ENCODE measurements at regions not wholly inside any gene's neighbourhood (a gene's known extent, or its start where the extent isn't known, plus 50 kb on each side); places are given as distances from the start of the nearest gene placed in this dataset.

DNA sequence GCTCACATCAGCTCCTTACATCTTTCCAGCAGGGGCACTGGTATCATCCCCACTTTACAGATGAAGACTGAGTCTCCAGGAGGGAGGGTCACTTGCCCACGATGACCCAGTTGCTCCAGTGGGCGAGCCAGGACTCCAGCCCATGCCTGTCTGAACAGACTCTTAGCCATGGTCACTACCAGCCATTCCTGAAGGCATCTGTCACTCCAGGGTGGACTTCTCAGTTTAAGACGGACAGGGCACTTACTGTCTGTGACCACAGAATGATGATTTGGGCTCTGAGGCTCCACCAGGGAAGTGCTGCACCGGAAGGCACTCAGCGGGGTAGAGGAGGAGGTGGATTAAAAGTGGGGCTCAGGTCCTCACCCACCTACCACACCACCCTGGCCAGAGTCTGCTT is 104.0 kb upstream of the SLC6A6 start:
- Histone ChIP-seq H3K9me3 (ENCODE audit: control insufficient read depth in 2 of 2, insufficient read depth in 1 of 2, low read depth in 1 of 2, low read length in 1 of 2) (no peaks in the 10 kb centered on the region), H3K27me3 (ENCODE audit: control insufficient read depth in 1 of 2, insufficient read depth in 2 of 2, low read length in 2 of 2) (no peaks in the 10 kb centered on the region), H3K27ac (ENCODE audit: low read depth in 2 of 2, low read length in 1 of 2) (peak overlapping the region in 1 of 2 donors; percentile 37), H3K4me1 (ENCODE audit: control insufficient read depth in 2 of 2, insufficient read depth in 2 of 2, low read length in 1 of 2) (peaks cover 2 to 3% of the 10 kb centered on the region in 2 donors), H3K4me3 (ENCODE audit: low read depth in 1 of 2, low read length in 2 of 2) (no peak overlapping the region), H3K36me3 (ENCODE audit: control insufficient read depth in 2 of 2, insufficient read depth in 2 of 2, low read length in 1 of 2) (no peaks in the 10 kb centered on the region)
- WGBS, 2 donors: 81 to 83% methylated on average over 5 of the region's 5 CpGs

DNA sequence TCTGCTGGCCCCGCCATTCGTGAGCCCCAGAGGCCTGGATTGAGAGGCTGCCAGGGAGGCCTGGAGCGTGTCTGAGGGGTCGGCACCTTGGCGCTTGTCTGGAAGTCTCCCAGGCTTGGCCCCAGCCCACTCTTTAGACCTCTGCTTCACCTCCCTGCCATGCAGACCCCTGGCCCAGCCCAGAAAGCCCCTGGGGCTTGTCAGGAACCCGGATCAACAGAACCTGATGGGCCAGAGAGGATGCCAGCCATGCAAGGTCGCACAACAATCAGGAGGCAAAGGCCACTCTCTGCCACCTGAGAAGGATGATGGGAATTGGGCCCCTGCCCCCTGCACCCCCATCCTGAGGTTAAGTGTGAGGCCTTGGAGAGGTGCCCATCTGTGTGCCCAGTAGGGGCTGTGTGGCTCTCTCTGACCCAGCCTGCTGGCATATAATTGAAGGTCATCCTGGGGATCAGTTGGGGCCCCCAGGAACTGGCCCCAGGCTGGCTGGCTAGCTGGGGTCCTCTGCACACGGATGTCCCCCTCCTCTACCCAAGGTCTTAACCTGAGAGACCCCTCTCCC is 103.3 kb upstream of the SLC6A6 start:
- no peaks in the 10 kb centered on the region for H3K9me3 ChIP-seq (ENCODE audit: control insufficient read depth in 2 of 2, insufficient read depth in 1 of 2, low read depth in 1 of 2, low read length in 1 of 2)
- no peaks in the 10 kb centered on the region for H3K27me3 ChIP-seq (ENCODE audit: control insufficient read depth in 1 of 2, insufficient read depth in 2 of 2, low read length in 2 of 2)
- H3K4me3 ChIP-seq (ENCODE audit: low read depth in 1 of 2, low read length in 2 of 2): no peak overlapping the region
- H3K4me1 ChIP-seq (ENCODE audit: control insufficient read depth in 2 of 2, insufficient read depth in 2 of 2, low read length in 1 of 2): peaks cover 2 to 7% of the 10 kb centered on the region in 2 donors
- 82 to 90% methylated on average over 8 of the region's 8 CpGs for WGBS, 2 donors
- no peaks in the 10 kb centered on the region for H3K36me3 ChIP-seq (ENCODE audit: control insufficient read depth in 2 of 2, insufficient read depth in 2 of 2, low read length in 1 of 2)
- H3K27ac ChIP-seq (ENCODE audit: low read depth in 2 of 2, low read length in 1 of 2): no peak overlapping the region

DNA sequence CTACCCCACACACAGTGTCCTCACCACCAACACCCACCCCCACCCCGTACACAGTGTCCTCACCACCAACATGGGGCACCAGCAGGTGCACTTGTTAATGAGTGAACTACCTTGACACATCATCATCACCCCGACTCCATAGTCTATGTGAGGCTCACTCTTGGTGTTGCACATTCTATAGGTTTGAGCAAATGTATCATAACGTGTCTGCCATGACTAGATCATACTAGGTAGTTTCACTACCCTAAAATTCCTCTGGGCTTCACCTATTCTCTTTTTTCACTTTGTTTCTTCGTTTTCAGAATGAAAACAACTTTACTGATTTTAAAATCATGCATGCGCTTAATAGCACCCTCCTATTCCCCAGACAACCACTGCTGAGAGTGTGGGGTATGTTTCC is 102.6 kb upstream of the SLC6A6 start:
- no peak overlapping the region for H3K27ac ChIP-seq (ENCODE audit: low read depth in 2 of 2, low read length in 1 of 2)
- 85 to 87% methylated on average over 5 of the region's 5 CpGs for WGBS, 2 donors
- H3K27me3 ChIP-seq (ENCODE audit: control insufficient read depth in 1 of 2, insufficient read depth in 2 of 2, low read length in 2 of 2): no peaks in the 10 kb centered on the region
- H3K4me1 ChIP-seq (ENCODE audit: control insufficient read depth in 2 of 2, insufficient read depth in 2 of 2, low read length in 1 of 2): peaks cover 2 to 11% of the 10 kb centered on the region in 2 donors
- H3K9me3 ChIP-seq (ENCODE audit: control insufficient read depth in 2 of 2, insufficient read depth in 1 of 2, low read depth in 1 of 2, low read length in 1 of 2): no peaks in the 10 kb centered on the region
- H3K4me3 ChIP-seq (ENCODE audit: low read depth in 1 of 2, low read length in 2 of 2): no peak overlapping the region
- no peaks in the 10 kb centered on the region for H3K36me3 ChIP-seq (ENCODE audit: control insufficient read depth in 2 of 2, insufficient read depth in 2 of 2, low read length in 1 of 2)

DNA sequence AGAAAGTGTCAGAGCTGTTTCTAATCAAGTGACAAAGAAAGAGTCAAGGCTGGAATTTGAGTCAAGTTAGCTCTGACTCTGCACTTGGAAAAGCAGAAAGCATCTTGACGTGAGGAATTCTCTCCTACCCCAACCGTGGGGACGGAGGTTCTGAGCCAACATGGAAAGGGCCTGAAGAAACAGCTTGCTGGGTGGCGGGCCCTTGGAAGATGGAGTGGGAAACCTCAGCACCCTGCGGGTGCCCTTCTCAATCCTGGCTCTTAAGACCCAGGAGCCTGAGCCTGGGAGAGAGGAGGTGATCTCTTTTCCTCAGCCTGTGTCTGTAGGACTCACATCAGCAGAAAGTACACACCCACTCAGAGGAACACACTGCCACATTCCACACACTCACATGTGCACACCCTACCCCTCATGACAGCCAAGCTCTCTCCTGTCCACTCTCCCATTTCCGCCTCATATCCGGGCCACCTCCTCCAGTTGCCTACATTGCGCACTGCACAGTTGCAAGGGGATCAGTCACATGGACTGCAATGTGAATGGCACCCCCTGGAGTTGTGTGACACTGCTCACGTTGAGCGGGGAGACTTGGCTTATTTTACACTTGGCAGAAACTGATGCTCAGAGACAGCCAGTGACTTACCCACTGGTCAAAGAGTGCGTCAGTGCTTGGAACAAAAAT is 101.5 kb upstream of the SLC6A6 start:
- Histone ChIP-seq H3K36me3 (ENCODE audit: control insufficient read depth in 2 of 2, insufficient read depth in 2 of 2, low read length in 1 of 2) (no peaks in the 10 kb centered on the region), H3K9me3 (ENCODE audit: control insufficient read depth in 2 of 2, insufficient read depth in 1 of 2, low read depth in 1 of 2, low read length in 1 of 2) (no peaks in the 10 kb centered on the region), H3K4me1 (ENCODE audit: control insufficient read depth in 2 of 2, insufficient read depth in 2 of 2, low read length in 1 of 2) (peaks cover 2 to 11% of the 10 kb centered on the region in 2 donors), H3K27me3 (ENCODE audit: control insufficient read depth in 1 of 2, insufficient read depth in 2 of 2, low read length in 2 of 2) (no peaks in the 10 kb centered on the region), H3K27ac (ENCODE audit: low read depth in 2 of 2, low read length in 1 of 2) (no peak overlapping the region), H3K4me3 (ENCODE audit: low read depth in 1 of 2, low read length in 2 of 2) (no peak overlapping the region)
- WGBS, 2 donors: 82 to 86% methylated on average over 11 of the region's 11 CpGs

DNA sequence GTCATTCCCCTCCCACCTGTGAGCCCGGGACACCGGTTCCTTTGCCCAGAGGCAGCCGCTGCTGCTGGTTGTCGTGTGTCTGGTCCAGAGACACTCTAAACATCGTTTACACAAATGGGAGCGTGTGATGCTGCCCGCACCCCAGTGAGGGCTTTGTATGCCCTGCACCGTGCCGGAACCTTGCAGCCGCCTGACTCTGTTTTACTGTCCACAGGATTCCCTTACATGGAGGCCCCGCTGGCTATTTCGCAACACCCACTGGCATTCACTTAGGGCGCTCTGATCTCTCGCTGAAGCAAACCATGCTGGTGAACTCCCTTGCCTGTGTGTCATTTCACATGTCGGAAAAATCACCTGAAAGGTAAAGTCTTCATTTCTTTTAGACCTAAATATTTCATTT is 100.8 kb upstream of the SLC6A6 start:
- 69 to 75% methylated on average over 15 of the region's 15 CpGs for WGBS, 2 donors
- Histone ChIP-seq H3K4me1 (ENCODE audit: control insufficient read depth in 2 of 2, insufficient read depth in 2 of 2, low read length in 1 of 2) (peaks cover 2 to 11% of the 10 kb centered on the region in 2 donors), H3K27me3 (ENCODE audit: control insufficient read depth in 1 of 2, insufficient read depth in 2 of 2, low read length in 2 of 2) (no peaks in the 10 kb centered on the region), H3K9me3 (ENCODE audit: control insufficient read depth in 2 of 2, insufficient read depth in 1 of 2, low read depth in 1 of 2, low read length in 1 of 2) (no peaks in the 10 kb centered on the region), H3K27ac (ENCODE audit: low read depth in 2 of 2, low read length in 1 of 2) (no peak overlapping the region), H3K4me3 (ENCODE audit: low read depth in 1 of 2, low read length in 2 of 2) (no peak overlapping the region), H3K36me3 (ENCODE audit: control insufficient read depth in 2 of 2, insufficient read depth in 2 of 2, low read length in 1 of 2) (no peaks in the 10 kb centered on the region)

- H3K9me3 ChIP-seq (ENCODE audit: control insufficient read depth in 2 of 2, insufficient read depth in 1 of 2, low read depth in 1 of 2, low read length in 1 of 2): no peaks in the 10 kb centered on the region
- no peaks in the 10 kb centered on the region for H3K27me3 ChIP-seq (ENCODE audit: control insufficient read depth in 1 of 2, insufficient read depth in 2 of 2, low read length in 2 of 2)
- peaks cover 2 to 8% of the 10 kb centered on the region in 2 donors for H3K4me1 ChIP-seq (ENCODE audit: control insufficient read depth in 2 of 2, insufficient read depth in 2 of 2, low read length in 1 of 2)
- WGBS, 2 donors: 78% methylated on average over 7 of the region's 7 CpGs
- no peaks in the 10 kb centered on the region for H3K36me3 ChIP-seq (ENCODE audit: control insufficient read depth in 2 of 2, insufficient read depth in 2 of 2, low read length in 1 of 2)
- no peak overlapping the region for H3K27ac ChIP-seq (ENCODE audit: low read depth in 2 of 2, low read length in 1 of 2)
- no peak overlapping the region for H3K4me3 ChIP-seq (ENCODE audit: low read depth in 1 of 2, low read length in 2 of 2)
Observed at GRCh38 chr3:14303336-14304100, 98.9 kb upstream of the SLC6A6 start.

DNA sequence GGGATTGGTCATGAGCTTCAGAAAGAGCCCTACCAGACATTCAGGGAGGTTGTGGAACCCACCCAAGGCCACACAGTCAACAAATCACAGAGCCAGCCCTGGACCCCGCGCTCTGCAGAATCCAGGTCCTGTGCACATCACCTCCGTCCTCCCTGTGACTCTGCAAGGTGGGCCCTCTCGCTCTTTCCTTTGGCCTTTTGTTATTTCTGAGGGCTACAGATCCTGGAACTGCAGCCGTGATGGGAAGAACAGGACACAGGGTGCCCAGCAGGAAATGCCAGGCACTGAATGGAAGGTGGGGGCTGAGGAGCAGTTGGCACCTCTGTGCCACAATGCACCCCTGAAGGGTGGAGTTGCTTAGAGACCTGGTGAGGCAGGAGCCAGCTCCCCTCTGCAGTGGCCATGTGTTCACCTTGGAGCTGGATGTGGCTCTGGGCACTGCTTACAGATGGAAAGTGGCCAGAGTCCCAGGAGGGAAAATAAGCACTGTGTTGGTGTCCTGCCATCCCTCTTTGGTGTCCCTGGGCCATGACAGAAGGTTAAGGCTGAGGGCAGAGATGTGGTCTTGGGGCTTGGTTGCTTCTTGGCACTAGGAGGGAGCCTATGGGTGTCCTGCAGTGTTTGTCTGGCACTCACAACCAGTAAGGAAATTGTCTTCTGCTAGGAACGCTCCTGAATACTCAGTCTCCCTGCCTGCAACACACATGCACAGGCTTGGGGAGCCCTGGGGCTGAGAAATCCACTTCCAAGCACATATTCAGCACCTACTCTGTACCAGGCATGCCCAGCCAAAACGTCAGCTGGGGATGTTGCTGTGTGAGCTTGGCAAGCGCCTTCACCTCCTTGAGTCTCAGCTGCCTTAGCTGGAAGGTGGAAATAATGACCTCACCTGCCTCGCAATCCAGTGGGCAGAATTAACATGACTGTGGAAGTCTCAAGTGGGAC is 98.0 kb upstream of the SLC6A6 start:
- Histone ChIP-seq H3K9me3 (ENCODE audit: control insufficient read depth in 2 of 2, insufficient read depth in 1 of 2, low read depth in 1 of 2, low read length in 1 of 2) (no peaks in the 10 kb centered on the region), H3K36me3 (ENCODE audit: control insufficient read depth in 2 of 2, insufficient read depth in 2 of 2, low read length in 1 of 2) (no peaks in the 10 kb centered on the region), H3K27me3 (ENCODE audit: control insufficient read depth in 1 of 2, insufficient read depth in 2 of 2, low read length in 2 of 2) (peaks cover 0 to under 1% of the 10 kb centered on the region in 2 donors), H3K4me3 (ENCODE audit: low read depth in 1 of 2, low read length in 2 of 2) (no peak overlapping the region), H3K4me1 (ENCODE audit: control insufficient read depth in 2 of 2, insufficient read depth in 2 of 2, low read length in 1 of 2) (peaks cover 2 to 8% of the 10 kb centered on the region in 2 donors), H3K27ac (ENCODE audit: low read depth in 2 of 2, low read length in 1 of 2) (no peak overlapping the region)
- 62 to 69% methylated on average over 9 of the region's 9 CpGs for WGBS, 2 donors

GRCh38 chr3:14305324-14305723 is 97.1 kb upstream of the SLC6A6 start:
- H3K27ac ChIP-seq (ENCODE audit: low read depth in 2 of 2, low read length in 1 of 2): no peak overlapping the region
- H3K36me3 ChIP-seq (ENCODE audit: control insufficient read depth in 2 of 2, insufficient read depth in 2 of 2, low read length in 1 of 2): no peaks in the 10 kb centered on the region
- H3K4me3 ChIP-seq (ENCODE audit: low read depth in 1 of 2, low read length in 2 of 2): no peak overlapping the region
- H3K27me3 ChIP-seq (ENCODE audit: control insufficient read depth in 1 of 2, insufficient read depth in 2 of 2, low read length in 2 of 2): peaks cover 0 to 4% of the 10 kb centered on the region in 2 donors
- peaks cover 2 to 8% of the 10 kb centered on the region in 2 donors for H3K4me1 ChIP-seq (ENCODE audit: control insufficient read depth in 2 of 2, insufficient read depth in 2 of 2, low read length in 1 of 2)
- WGBS, 2 donors: 72 to 77% methylated on average over 8 of the region's 8 CpGs
- no peaks in the 10 kb centered on the region for H3K9me3 ChIP-seq (ENCODE audit: control insufficient read depth in 2 of 2, insufficient read depth in 1 of 2, low read depth in 1 of 2, low read length in 1 of 2)

DNA sequence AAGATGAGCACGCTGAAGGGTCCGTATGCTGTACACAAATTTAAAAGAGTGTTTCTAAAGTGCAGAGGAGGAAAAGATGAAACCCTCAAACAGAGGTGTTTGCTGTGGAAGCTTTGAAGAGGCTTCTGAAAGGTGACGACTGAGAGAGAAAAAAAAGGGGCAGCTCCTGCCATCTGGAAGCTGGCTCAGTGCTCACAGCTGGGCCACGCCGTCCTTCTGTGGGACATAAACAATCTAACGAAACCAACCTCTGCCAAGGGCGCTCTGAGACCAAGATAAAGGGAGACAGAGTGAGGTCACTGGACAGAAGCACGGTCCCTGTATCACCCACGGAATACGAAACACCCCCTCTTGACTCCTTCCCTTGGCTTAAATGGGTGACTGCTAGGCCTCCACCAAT is 96.3 kb upstream of the SLC6A6 start:
- H3K36me3 ChIP-seq (ENCODE audit: control insufficient read depth in 2 of 2, insufficient read depth in 2 of 2, low read length in 1 of 2): no peaks in the 10 kb centered on the region
- H3K27ac ChIP-seq (ENCODE audit: low read depth in 2 of 2, low read length in 1 of 2): no peak overlapping the region
- WGBS, 2 donors: 84 to 88% methylated on average over 10 of the region's 10 CpGs
- peaks cover 0 to 8% of the 10 kb centered on the region in 2 donors for H3K4me1 ChIP-seq (ENCODE audit: control insufficient read depth in 2 of 2, insufficient read depth in 2 of 2, low read length in 1 of 2)
- no peak overlapping the region for H3K4me3 ChIP-seq (ENCODE audit: low read depth in 1 of 2, low read length in 2 of 2)
- H3K9me3 ChIP-seq (ENCODE audit: control insufficient read depth in 2 of 2, insufficient read depth in 1 of 2, low read depth in 1 of 2, low read length in 1 of 2): no peaks in the 10 kb centered on the region
- H3K27me3 ChIP-seq (ENCODE audit: control insufficient read depth in 1 of 2, insufficient read depth in 2 of 2, low read length in 2 of 2): peaks cover 0 to 4% of the 10 kb centered on the region in 2 donors
